HepG2 (cell line): ENCODE measurements at regions not wholly inside any gene's neighbourhood (a gene's known extent, or its start where the extent isn't known, plus 50 kb on each side); places are given as distances from the start of the nearest gene placed in this dataset.
A peak's percentile ranks its signal among the peaks of the same experiment; 100 is the strongest.

Source experiments
- ASH2L ChIP-seq: fragments of 300-600, 200-600 bp; sonication (generic); IDR thresholded peaks from 2 replicates; pipeline ENCODE4 v1.7.0; 2017; ENCODE audit warnings: low read depth, mild to moderate bottlenecking, moderate library complexity, mixed read lengths, low read length; ENCODE audit not compliant: insufficient read length
- FOXA3 ChIP-seq: IDR thresholded peaks from 2 replicates; pipeline ENCODE4 v1.6.1; 2016; ENCODE audit warnings: missing genetic modification reagents, missing compliant biosample characterization
- FOXK1 ChIP-seq: sonication (generic); formaldehyde crosslinking; IDR thresholded peaks from 2 replicates; pipeline ENCODE4 v1.4.0; 2020; ENCODE audit warnings: low read depth, missing genetic modification reagents, borderline replicate concordance
- HIVEP1 ChIP-seq: sonication (generic); formaldehyde crosslinking; IDR thresholded peaks from 2 replicates; pipeline ENCODE4 v1.4.0; 2020; ENCODE audit warnings: mild to moderate bottlenecking, missing genetic modification reagents
- HNF1B ChIP-seq: sonication (generic); formaldehyde crosslinking; IDR thresholded peaks from 2 replicates; pipeline ENCODE4 v1.5.1; 2020; ENCODE audit warnings: mild to moderate bottlenecking, moderate library complexity, missing genetic modification reagents
- HNF4G ChIP-seq, 2 experiments: sonication (generic) in 1 of 2; formaldehyde crosslinking in 1 of 2; IDR thresholded peaks; 2 replicates each; pipeline versions ENCODE4 v1.4.0 to v1.6.1; 2011 to 2020; ENCODE audit warnings: borderline replicate concordance in 2 of 2, low read depth in 2 of 2, mild to moderate bottlenecking in 2 of 2, low read length in 1 of 2, missing genetic modification reagents in 1 of 2, moderate library complexity in 1 of 2
- KDM1A ChIP-seq: IDR thresholded peaks from 2 replicates; pipeline ENCODE4 v1.6.1; 2016; ENCODE audit warnings: missing compliant biosample characterization
- KDM4B ChIP-seq: sonication (generic); formaldehyde crosslinking; IDR thresholded peaks from 2 replicates; pipeline ENCODE4 v1.4.0; 2020; ENCODE audit warnings: missing genetic modification reagents
- MEF2D ChIP-seq: sonication (generic); formaldehyde crosslinking; IDR thresholded peaks from 2 replicates; pipeline ENCODE4 v1.5.1; 2020; ENCODE audit warnings: mild to moderate bottlenecking, missing genetic modification reagents
- PRDM15 ChIP-seq: sonication (generic); formaldehyde crosslinking; IDR thresholded peaks from 2 replicates; pipeline ENCODE4 v1.4.0; 2020; ENCODE audit warnings: missing genetic modification reagents
- SOX5 ChIP-seq: IDR thresholded peaks from 2 replicates; pipeline ENCODE4 v1.6.1; 2016; ENCODE audit warnings: borderline replicate concordance
- TAF15 ChIP-seq: fragments of 200-400 bp; formaldehyde crosslinking; IDR thresholded peaks from one replicate; pipeline ENCODE4 v1.6.1; 2018; ENCODE audit warnings: mild to moderate bottlenecking, low read depth, low read length; ENCODE audit not compliant: poor library complexity, severe bottlenecking
- YEATS4 ChIP-seq: sonication (generic); formaldehyde crosslinking; IDR thresholded peaks from 2 replicates; pipeline ENCODE4 v1.4.0; 2020; ENCODE audit warnings: missing genetic modification reagents, borderline replicate concordance
- YY1 ChIP-seq: IDR thresholded peaks from 2 replicates; pipeline ENCODE4 v1.6.1; 2011; ENCODE audit warnings: low read length, low read depth, moderate library complexity, mild to moderate bottlenecking; ENCODE audit not compliant: insufficient read depth, insufficient replicate concordance
- ZNF282 ChIP-seq: fragments of 450-650 bp; IDR thresholded peaks from 2 replicates; pipeline ENCODE4 v1.6.1; 2018; ENCODE audit not compliant: partially characterized antibody
- ZNF331 ChIP-seq: sonication (generic); formaldehyde crosslinking; IDR thresholded peaks from 2 replicates; pipeline ENCODE4 v1.4.0; 2020; ENCODE audit warnings: missing genetic modification reagents
- ZNF354B ChIP-seq: sonication (generic); formaldehyde crosslinking; IDR thresholded peaks from 2 replicates; pipeline ENCODE4 v1.8.0; 2022; ENCODE audit warnings: mild to moderate bottlenecking, missing genetic modification reagents
- ZNF431 ChIP-seq: sonication (generic); formaldehyde crosslinking; IDR thresholded peaks from 2 replicates; pipeline ENCODE4 v1.9.0; 2022; ENCODE audit warnings: missing genetic modification reagents, low read depth, mild to moderate bottlenecking, borderline replicate concordance
- ZNF562 ChIP-seq: sonication (generic); formaldehyde crosslinking; IDR thresholded peaks from 2 replicates; pipeline ENCODE4 v1.8.0; 2022; ENCODE audit warnings: missing genetic modification reagents, borderline replicate concordance
- ZNF564 ChIP-seq: sonication (generic); formaldehyde crosslinking; IDR thresholded peaks from 2 replicates; pipeline ENCODE4 v1.8.1; 2023; ENCODE audit warnings: mild to moderate bottlenecking, missing genetic modification reagents
- ZNF598 ChIP-seq: sonication (generic); formaldehyde crosslinking; IDR thresholded peaks from 2 replicates; pipeline ENCODE4 v1.5.1; 2020; ENCODE audit warnings: mild to moderate bottlenecking, missing genetic modification reagents, borderline replicate concordance
- ZNF816 ChIP-seq: sonication (generic); formaldehyde crosslinking; IDR thresholded peaks from 2 replicates; pipeline ENCODE4 v1.8.0; 2022; ENCODE audit warnings: missing genetic modification reagents, mild to moderate bottlenecking, borderline replicate concordance
- TF ChIP-seq, protein P1 (sequence below): sonication (generic); formaldehyde crosslinking; conservative IDR thresholded peaks from 2 replicates; pipeline ENCODE4 v1.5.0; 2020; ENCODE audit warnings: missing genetic modification reagents

DNA sequence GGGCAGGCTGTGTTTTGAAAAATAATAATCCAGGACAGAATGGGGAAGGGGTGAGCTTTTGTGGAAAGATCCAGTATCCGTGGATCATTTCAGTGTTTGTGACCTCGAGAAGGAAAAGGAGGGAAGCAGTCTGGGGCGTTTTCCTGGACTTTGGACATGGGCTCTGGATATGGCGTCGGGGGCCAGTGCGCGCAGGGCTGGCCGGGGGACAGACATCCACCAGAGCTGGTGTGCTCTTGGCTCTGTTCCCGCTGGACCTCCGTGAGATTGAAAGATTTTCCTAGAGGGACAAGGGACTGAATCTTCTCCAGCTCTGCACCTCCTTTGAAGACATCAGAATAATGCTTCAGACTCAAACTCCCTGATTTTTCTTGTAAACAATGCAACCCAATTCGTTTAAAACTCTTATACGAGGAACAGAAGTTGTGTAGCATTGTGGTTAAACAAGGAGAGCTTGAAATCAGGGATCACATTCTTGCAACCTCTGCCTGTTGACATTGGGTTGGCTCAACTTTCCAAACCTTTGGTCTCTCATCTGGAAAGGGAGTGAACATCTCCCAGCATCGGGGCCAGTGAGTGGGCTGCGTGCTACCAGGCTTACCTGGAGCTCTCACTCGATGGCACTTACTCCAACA lies 75.9 kb downstream of the C16orf95 start (continued):
- TF ChIP-seq ZNF331: peak; percentile 47; the same call in 1 of the 2 replicates
- no peak for TF ChIP-seq ZNF598 (CRISPR knock-in tag)
- peak; percentile 76 for TF ChIP-seq YEATS4 (CRISPR knock-in tag)
- TF ChIP-seq ZNF816 (CRISPR knock-in tag): 0 out of 2 replicates have a peak, but pooled peaks have one; percentile 50
- no peak for TF ChIP-seq PRDM15 (CRISPR knock-in tag)
- peak; percentile 66; the same call in 1 of the 2 replicates for TF ChIP-seq ZNF431 (CRISPR knock-in tag)
- peak; percentile 58; the same call in 1 of the 2 replicates for TF ChIP-seq SOX5 (CRISPR knock-in tag)
- TF ChIP-seq ZNF354B (CRISPR knock-in tag): no peak
- TF ChIP-seq ZNF562: no peak
- TF ChIP-seq ZNF282: no peak
- TF ChIP-seq HIVEP1 (CRISPR knock-in tag): peak; percentile 46; the same call in 1 of the 2 replicates
- TF ChIP-seq ASH2L: peak; percentile 90
- no peak; the same call in 1 of the 2 replicates for TF ChIP-seq KDM1A
- no peak for TF ChIP-seq HNF1B
- TF ChIP-seq MEF2D: no peak; the same call in 1 of the 2 replicates
- TF ChIP-seq, protein P1, sequence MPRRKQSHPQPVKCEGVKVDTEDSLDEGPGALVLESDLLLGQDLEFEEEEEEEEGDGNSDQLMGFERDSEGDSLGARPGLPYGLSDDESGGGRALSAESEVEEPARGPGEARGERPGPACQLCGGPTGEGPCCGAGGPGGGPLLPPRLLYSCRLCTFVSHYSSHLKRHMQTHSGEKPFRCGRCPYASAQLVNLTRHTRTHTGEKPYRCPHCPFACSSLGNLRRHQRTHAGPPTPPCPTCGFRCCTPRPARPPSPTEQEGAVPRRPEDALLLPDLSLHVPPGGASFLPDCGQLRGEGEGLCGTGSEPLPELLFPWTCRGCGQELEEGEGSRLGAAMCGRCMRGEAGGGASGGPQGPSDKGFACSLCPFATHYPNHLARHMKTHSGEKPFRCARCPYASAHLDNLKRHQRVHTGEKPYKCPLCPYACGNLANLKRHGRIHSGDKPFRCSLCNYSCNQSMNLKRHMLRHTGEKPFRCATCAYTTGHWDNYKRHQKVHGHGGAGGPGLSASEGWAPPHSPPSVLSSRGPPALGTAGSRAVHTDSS (CRISPR knock-in tag): 0 out of 2 replicates have a peak, but pooled peaks have one; percentile 33
- peak; percentile 77 for TF ChIP-seq YY1
- peak; percentile 49; the same call in 1 of the 2 replicates for TF ChIP-seq KDM4B
- TF ChIP-seq FOXK1: peak; percentile 80; the same call in 1 of the 2 replicates
- TF ChIP-seq HNF4G (IDR thresholded peaks at IDR 0.05; ENCODE audit: borderline replicate concordance, low read depth, low read length): peak; percentile 76
- TF ChIP-seq HNF4G (CRISPR knock-in tag; IDR thresholded peaks at IDR 0.05; ENCODE audit: borderline replicate concordance, low read depth): peak; percentile 56; the same call in 1 of the 2 replicates
- TF ChIP-seq TAF15: no peak
- peak; percentile 95 for TF ChIP-seq FOXA3 (CRISPR knock-in tag)
- no peak for TF ChIP-seq ZNF564 (CRISPR knock-in tag)
